Sigmoid colon (tissue), 4 donors: ENCODE measurements at regions not wholly inside any gene's neighbourhood (a gene's known extent, or its start where the extent isn't known, plus 50 kb on each side); places are given as distances from the start of the nearest gene placed in this dataset.

Source experiments
- EP300 ChIP-seq, 4 donors: sonication (generic); formaldehyde crosslinking; IDR thresholded peaks; one replicate each; pipeline ENCODE4 v1.6.1; 2017; ENCODE audit warnings: antibody characterized with exemption in 4 of 4
- POLR2A ChIP-seq, 2 donors: fragments of 450-650 bp; IDR thresholded peaks; one replicate each; pipeline ENCODE4 v1.6.1; 2016; ENCODE audit warnings: antibody characterized with exemption in 2 of 2, mild to moderate bottlenecking in 2 of 2, moderate library complexity in 2 of 2
- POLR2AphosphoS5 ChIP-seq, 4 donors: sonication (generic); formaldehyde crosslinking; IDR thresholded peaks; one replicate each; pipeline ENCODE4 v1.6.1; 2017; ENCODE audit warnings: antibody characterized with exemption in 4 of 4
- TF ChIP-seq, protein P1 (sequence below), 4 experiments: fragments of 450-650 bp in 3 of 4; fragments of 200-600 bp in 1 of 4; IDR thresholded peaks; one replicate each; pipeline ENCODE4 v1.5.1; 2016 to 2019; ENCODE audit warnings: antibody characterized with exemption in 4 of 4, mild to moderate bottlenecking in 3 of 4, moderate library complexity in 2 of 4

DNA sequence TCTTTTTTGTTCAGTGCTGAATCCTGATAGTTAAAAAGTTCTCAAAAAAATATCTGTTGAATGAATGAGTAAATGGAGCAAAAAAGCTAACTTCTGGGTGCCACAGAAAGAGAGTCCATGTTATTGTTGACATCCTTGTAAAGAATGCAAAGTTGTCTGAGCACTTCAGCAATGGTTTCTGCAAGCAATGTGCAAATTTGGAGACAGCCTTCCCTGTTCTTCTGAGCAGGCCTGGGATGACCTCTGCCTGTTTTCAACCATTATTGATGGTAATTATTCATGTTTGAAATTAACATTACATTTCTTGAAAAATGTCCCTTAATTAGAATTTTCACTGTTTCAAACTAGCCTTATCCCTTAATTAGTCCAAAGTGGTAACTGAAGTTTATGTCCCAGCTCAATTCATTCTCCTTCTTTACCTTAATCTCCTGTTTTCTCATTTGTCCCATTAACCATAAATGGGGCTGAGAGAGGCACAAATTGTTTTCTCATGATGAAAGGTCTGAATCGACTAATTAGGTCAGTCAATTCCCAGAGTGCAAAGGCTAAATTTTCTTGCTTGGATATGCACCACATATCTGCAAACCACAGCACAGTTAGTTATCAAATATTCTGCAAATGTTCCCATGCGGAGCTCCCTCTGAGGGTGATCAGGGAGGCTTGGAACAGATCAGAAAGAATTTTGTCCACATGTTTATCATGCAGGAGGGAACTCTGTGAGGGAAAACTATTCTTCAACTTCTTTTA lies 139.4 kb upstream of the KRR1 start:
- TF ChIP-seq, protein P1, sequence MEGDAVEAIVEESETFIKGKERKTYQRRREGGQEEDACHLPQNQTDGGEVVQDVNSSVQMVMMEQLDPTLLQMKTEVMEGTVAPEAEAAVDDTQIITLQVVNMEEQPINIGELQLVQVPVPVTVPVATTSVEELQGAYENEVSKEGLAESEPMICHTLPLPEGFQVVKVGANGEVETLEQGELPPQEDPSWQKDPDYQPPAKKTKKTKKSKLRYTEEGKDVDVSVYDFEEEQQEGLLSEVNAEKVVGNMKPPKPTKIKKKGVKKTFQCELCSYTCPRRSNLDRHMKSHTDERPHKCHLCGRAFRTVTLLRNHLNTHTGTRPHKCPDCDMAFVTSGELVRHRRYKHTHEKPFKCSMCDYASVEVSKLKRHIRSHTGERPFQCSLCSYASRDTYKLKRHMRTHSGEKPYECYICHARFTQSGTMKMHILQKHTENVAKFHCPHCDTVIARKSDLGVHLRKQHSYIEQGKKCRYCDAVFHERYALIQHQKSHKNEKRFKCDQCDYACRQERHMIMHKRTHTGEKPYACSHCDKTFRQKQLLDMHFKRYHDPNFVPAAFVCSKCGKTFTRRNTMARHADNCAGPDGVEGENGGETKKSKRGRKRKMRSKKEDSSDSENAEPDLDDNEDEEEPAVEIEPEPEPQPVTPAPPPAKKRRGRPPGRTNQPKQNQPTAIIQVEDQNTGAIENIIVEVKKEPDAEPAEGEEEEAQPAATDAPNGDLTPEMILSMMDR (IDR thresholded peaks at IDR 0.05) = no peak
- TF ChIP-seq EP300 (IDR thresholded peaks at IDR 0.05) (no peak), POLR2A (IDR thresholded peaks at IDR 0.05) (no peak), POLR2AphosphoS5 (IDR thresholded peaks at IDR 0.05) (no peak)
